ENCODE measurements at regions not wholly inside any gene's neighbourhood (a gene's known extent, or its start where the extent isn't known, plus 50 kb on each side); places are given as distances from the start of the nearest gene placed in this dataset.
A peak's percentile ranks its signal among the peaks of the same experiment; 100 is the strongest.

GRCh38 chr1:74935446-74935845 is 198.7 kb upstream of the LHX8 start:
- ChIA-PET RAD21 (ENCODE audit: low non-redundant PET in 1 of 2, low total read pairs in 2 of 2, uncharacterized antibody in 2 of 2, unreplicated experiment in 2 of 2) (no interaction called here), POLR2A (no interaction called here), CTCF (interaction anchor here (1.1 kb wide), 1 partner anchor 163 kb away, joined by 3 read pairs; no protein-coding TSS in a partner anchor)
- H3K79me2 ChIP-seq (ENCODE audit: insufficient read depth, low read length), result no peaks in the 10 kb centered on the region
- BruUV-seq (replicated peaks), result no TSS peak
- no peaks in the 10 kb centered on the region for H4K20me1 ChIP-seq (ENCODE audit: insufficient read depth)
- no peak overlapping the region for H3K27ac ChIP-seq (ENCODE audit: low read depth, low read length)
- H3K27me3 ChIP-seq (ENCODE audit: insufficient read depth, low read length), result peaks cover 19% of the 10 kb centered on the region
- no peaks in the 10 kb centered on the region for H3K9me3 ChIP-seq (ENCODE audit: control insufficient read depth in 1 of 2, insufficient read depth in 1 of 2, low read depth in 1 of 2, low read length in 2 of 2)
- no peaks in the 10 kb centered on the region for H3K36me3 ChIP-seq (ENCODE audit: control insufficient read depth in 1 of 2, insufficient read depth in 2 of 2, low read length in 2 of 2)
- ATAC-seq, result no peak
- no peaks in the 10 kb centered on the region for H3K4me1 ChIP-seq (ENCODE audit: control insufficient read depth in 1 of 2, insufficient read depth in 2 of 2, low read length in 2 of 2)
- intact Hi-C loops (cut with micrococcal nuclease), result no loop called here
- no peak overlapping the region for H3K4me3 ChIP-seq (replicated peaks in 1 of 2; ENCODE audit: low read depth in 1 of 2, low read length in 2 of 2)
- no peak overlapping the region for H2AFZ ChIP-seq (ENCODE audit: low read depth, low read length, poor library complexity, severe bottlenecking)
- no peaks in the 10 kb centered on the region for H3K9me2 ChIP-seq (ENCODE audit: insufficient read depth)
- TF ChIP-seq POLR2A (IDR thresholded peaks at IDR 0.05; ENCODE audit: borderline replicate concordance, extremely low read depth, insufficient read depth, insufficient read length), result no peak
- no peak for TF ChIP-seq FOSL1 (IDR thresholded peaks at IDR 0.05; ENCODE audit: low read depth)
- no peak for TF ChIP-seq SIN3A (IDR thresholded peaks at IDR 0.05; ENCODE audit: low read depth)
- TF ChIP-seq CBX3 (IDR thresholded peaks at IDR 0.05; ENCODE audit: low read depth), result no peak
- TF ChIP-seq, protein P1, sequence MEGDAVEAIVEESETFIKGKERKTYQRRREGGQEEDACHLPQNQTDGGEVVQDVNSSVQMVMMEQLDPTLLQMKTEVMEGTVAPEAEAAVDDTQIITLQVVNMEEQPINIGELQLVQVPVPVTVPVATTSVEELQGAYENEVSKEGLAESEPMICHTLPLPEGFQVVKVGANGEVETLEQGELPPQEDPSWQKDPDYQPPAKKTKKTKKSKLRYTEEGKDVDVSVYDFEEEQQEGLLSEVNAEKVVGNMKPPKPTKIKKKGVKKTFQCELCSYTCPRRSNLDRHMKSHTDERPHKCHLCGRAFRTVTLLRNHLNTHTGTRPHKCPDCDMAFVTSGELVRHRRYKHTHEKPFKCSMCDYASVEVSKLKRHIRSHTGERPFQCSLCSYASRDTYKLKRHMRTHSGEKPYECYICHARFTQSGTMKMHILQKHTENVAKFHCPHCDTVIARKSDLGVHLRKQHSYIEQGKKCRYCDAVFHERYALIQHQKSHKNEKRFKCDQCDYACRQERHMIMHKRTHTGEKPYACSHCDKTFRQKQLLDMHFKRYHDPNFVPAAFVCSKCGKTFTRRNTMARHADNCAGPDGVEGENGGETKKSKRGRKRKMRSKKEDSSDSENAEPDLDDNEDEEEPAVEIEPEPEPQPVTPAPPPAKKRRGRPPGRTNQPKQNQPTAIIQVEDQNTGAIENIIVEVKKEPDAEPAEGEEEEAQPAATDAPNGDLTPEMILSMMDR (IDR thresholded peaks at IDR 0.05 in 2 of 3, conservative IDR thresholded peaks at IDR 0.05 in 1 of 3; ENCODE audit: borderline replicate concordance in 1 of 3, insufficient read depth in 1 of 3, low read depth in 2 of 3, low read length in 2 of 3), result peak in 1 of 3 experiments; percentile 35; a peak in 1 of 6 replicates
- 0 out of 2 replicates have a peak, but pooled peaks have one; percentile 6 for TF ChIP-seq RAD21 (IDR thresholded peaks at IDR 0.05; ENCODE audit: low read depth)
- no peak for TF ChIP-seq ZNF274 (IDR thresholded peaks at IDR 0.05; ENCODE audit: low read depth, low read length)
- TF ChIP-seq TCF7L2 (IDR thresholded peaks at IDR 0.05; ENCODE audit: borderline replicate concordance, extremely low read depth, insufficient read depth, insufficient read length), result no peak
- TF ChIP-seq ZBTB33 (IDR thresholded peaks at IDR 0.05; ENCODE audit: extremely low read depth, insufficient replicate concordance, low read length), result no peak
- no peak for TF ChIP-seq ZFX (IDR thresholded peaks at IDR 0.05)
- TF ChIP-seq JUND (IDR thresholded peaks at IDR 0.05), result no peak
- no peak for TF ChIP-seq SP1 (IDR thresholded peaks at IDR 0.05; ENCODE audit: low read depth)
- TF ChIP-seq, protein P2, sequence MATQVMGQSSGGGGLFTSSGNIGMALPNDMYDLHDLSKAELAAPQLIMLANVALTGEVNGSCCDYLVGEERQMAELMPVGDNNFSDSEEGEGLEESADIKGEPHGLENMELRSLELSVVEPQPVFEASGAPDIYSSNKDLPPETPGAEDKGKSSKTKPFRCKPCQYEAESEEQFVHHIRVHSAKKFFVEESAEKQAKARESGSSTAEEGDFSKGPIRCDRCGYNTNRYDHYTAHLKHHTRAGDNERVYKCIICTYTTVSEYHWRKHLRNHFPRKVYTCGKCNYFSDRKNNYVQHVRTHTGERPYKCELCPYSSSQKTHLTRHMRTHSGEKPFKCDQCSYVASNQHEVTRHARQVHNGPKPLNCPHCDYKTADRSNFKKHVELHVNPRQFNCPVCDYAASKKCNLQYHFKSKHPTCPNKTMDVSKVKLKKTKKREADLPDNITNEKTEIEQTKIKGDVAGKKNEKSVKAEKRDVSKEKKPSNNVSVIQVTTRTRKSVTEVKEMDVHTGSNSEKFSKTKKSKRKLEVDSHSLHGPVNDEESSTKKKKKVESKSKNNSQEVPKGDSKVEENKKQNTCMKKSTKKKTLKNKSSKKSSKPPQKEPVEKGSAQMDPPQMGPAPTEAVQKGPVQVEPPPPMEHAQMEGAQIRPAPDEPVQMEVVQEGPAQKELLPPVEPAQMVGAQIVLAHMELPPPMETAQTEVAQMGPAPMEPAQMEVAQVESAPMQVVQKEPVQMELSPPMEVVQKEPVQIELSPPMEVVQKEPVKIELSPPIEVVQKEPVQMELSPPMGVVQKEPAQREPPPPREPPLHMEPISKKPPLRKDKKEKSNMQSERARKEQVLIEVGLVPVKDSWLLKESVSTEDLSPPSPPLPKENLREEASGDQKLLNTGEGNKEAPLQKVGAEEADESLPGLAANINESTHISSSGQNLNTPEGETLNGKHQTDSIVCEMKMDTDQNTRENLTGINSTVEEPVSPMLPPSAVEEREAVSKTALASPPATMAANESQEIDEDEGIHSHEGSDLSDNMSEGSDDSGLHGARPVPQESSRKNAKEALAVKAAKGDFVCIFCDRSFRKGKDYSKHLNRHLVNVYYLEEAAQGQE (IDR thresholded peaks at IDR 0.05; ENCODE audit: low read depth), result no peak
- no peak for TF ChIP-seq ELF1 (IDR thresholded peaks at IDR 0.05; ENCODE audit: borderline replicate concordance, low read depth)
- TF ChIP-seq, protein P3, sequence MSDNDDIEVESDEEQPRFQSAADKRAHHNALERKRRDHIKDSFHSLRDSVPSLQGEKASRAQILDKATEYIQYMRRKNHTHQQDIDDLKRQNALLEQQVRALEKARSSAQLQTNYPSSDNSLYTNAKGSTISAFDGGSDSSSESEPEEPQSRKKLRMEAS (IDR thresholded peaks at IDR 0.05), result no peak
- no peak overlapping the region for H3K4me2 ChIP-seq (ENCODE audit: low read length)
- DNase-seq (ENCODE audit: low read depth, low spot score), result no peak
- no peak overlapping the region for H3K9ac ChIP-seq (ENCODE audit: low read length)

Data from HCT116 (cell line).